ENCODE measurements at regions not wholly inside any gene's neighbourhood (a gene's known extent, or its start where the extent isn't known, plus 50 kb on each side); places are given as distances from the start of the nearest gene placed in this dataset.
"Not testable (repeated sequence)": the region's sequence is repeated elsewhere in the genome, so short reads cannot be mapped to it uniquely, and the experiment has no call there.

DNA sequence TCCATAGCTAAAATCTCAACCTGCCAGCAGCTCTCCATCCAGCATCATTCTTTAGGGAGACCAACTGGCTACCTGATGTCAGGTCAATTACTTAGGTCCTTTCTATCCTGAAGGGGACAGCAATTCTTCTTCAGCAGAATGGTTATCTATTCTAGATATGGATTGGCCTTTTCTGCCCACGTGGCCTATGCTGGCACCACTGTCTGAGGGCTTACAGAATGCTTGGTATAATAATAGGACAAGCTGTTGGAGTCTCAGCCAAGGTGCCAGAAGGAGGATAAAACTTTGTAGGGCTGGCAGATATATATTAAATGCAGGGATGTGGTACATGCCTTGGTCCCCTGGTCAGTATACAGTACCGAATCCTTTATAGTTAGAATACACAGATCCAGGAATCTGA, 89.8 kb upstream of the C1GALT1C1 start:
- Mint-ChIP-seq H3K36me3 (no peaks in the 10 kb centered on the region), H3K4me3 (no peak overlapping the region), H3K4me1 (no peaks in the 10 kb centered on the region), H3K27ac (no peak overlapping the region), H3K27me3 (ENCODE audit: low read depth in 3 of 3) (peaks cover 0 to 3% (median 3%) of the 10 kb centered on the region in 3 donors), H3K9me3 (peaks cover 0 to 5% (median 2%) of the 10 kb centered on the region in 7 donors)
- H3K9me3 ChIP-seq (replicated peaks in 1 of 2; ENCODE audit: control insufficient read depth in 1 of 2, insufficient read depth in 1 of 2, low read length in 2 of 2), result no peaks in the 10 kb centered on the region
- H3K4me3 ChIP-seq (replicated peaks in 1 of 3; ENCODE audit: low read depth in 2 of 3, low read length in 3 of 3), result no peak overlapping the region
- no peak for TF ChIP-seq CTCF (IDR thresholded peaks at IDR 0.05)
- no peak overlapping the region for H2AFZ ChIP-seq (ENCODE audit: insufficient read depth, low read depth, low read length, poor library complexity, severe bottlenecking)
- no peak overlapping the region for H3K27ac ChIP-seq (ENCODE audit: low read depth in 1 of 2, low read length in 2 of 2)
- intact Hi-C loops (cut with micrococcal nuclease), result no loop called here
- WGBS (ENCODE audit: insufficient coverage), result no CpG with 5 or more reads among the region's 2 CpGs
- H3K9ac ChIP-seq (ENCODE audit: insufficient read depth, low read length, poor library complexity, severe bottlenecking), result no peak overlapping the region
- no peak overlapping the region for H3K4me2 ChIP-seq (replicated peaks; ENCODE audit: extremely low read depth, low read length, poor library complexity, severe bottlenecking)
- no peak for DNase-seq
- H3K27me3 ChIP-seq (ENCODE audit: control insufficient read depth in 2 of 2, insufficient read depth in 2 of 2, low read length in 2 of 2), result no peaks in the 10 kb centered on the region
- no peaks in the 10 kb centered on the region for H3K4me1 ChIP-seq (ENCODE audit: control insufficient read depth in 1 of 2, insufficient read depth in 2 of 2, low read length in 2 of 2)
- H3K79me2 ChIP-seq (ENCODE audit: insufficient read depth, low read length), result no peaks in the 10 kb centered on the region
- H4K20me1 ChIP-seq (ENCODE audit: insufficient read depth, low read length), result no peaks in the 10 kb centered on the region
- H3K36me3 ChIP-seq (replicated peaks in 1 of 2; ENCODE audit: control insufficient read depth in 1 of 2, insufficient read depth in 2 of 2, low read length in 2 of 2), result no peaks in the 10 kb centered on the region

GRCh38 chrX:120718969-120719368, 89.1 kb upstream of the C1GALT1C1 start:
- intact Hi-C loops (cut with micrococcal nuclease), result no loop called here
- no peaks in the 10 kb centered on the region for H3K4me1 ChIP-seq (ENCODE audit: control insufficient read depth in 1 of 2, insufficient read depth in 2 of 2, low read length in 2 of 2)

GRCh38 chrX:120702337-120702736, 72.5 kb upstream of the C1GALT1C1 start:
- H3K36me3 ChIP-seq (replicated peaks in 1 of 2; ENCODE audit: control insufficient read depth in 1 of 2, insufficient read depth in 2 of 2, low read length in 2 of 2); H3K4me3 Mint-ChIP-seq; intact Hi-C loops (cut with micrococcal nuclease); H3K4me2 ChIP-seq (replicated peaks; ENCODE audit: extremely low read depth, low read length, poor library complexity, severe bottlenecking); H3K9ac ChIP-seq (ENCODE audit: insufficient read depth, low read length, poor library complexity, severe bottlenecking); DNase-seq; H3K4me1 Mint-ChIP-seq; H3K27me3 Mint-ChIP-seq (ENCODE audit: low read depth in 3 of 3); H4K20me1 ChIP-seq (ENCODE audit: insufficient read depth, low read length); H3K4me3 ChIP-seq (replicated peaks in 1 of 3; ENCODE audit: low read depth in 2 of 3, low read length in 3 of 3); H3K4me1 ChIP-seq (ENCODE audit: control insufficient read depth in 1 of 2, insufficient read depth in 2 of 2, low read length in 2 of 2); H3K79me2 ChIP-seq (ENCODE audit: insufficient read depth, low read length); H3K27ac Mint-ChIP-seq; H2AFZ ChIP-seq (ENCODE audit: insufficient read depth, low read depth, low read length, poor library complexity, severe bottlenecking); H3K36me3 Mint-ChIP-seq; H3K27ac ChIP-seq (ENCODE audit: low read depth in 1 of 2, low read length in 2 of 2); H3K9me3 ChIP-seq (replicated peaks in 1 of 2; ENCODE audit: control insufficient read depth in 1 of 2, insufficient read depth in 1 of 2, low read length in 2 of 2); H3K27me3 ChIP-seq (ENCODE audit: control insufficient read depth in 2 of 2, insufficient read depth in 2 of 2, low read length in 2 of 2); H3K9me3 Mint-ChIP-seq: not testable (repeated sequence)
- WGBS (ENCODE audit: insufficient coverage), result no CpG with 5 or more reads among the region's 2 CpGs

More at GRCh38 chrX:120718969-120719368, 89.1 kb upstream of the C1GALT1C1 start:
- WGBS (ENCODE audit: insufficient coverage), result no CpG with 5 or more reads among the region's 2 CpGs
- Histone ChIP-seq H3K27ac (ENCODE audit: low read depth in 1 of 2, low read length in 2 of 2) (no peak overlapping the region), H4K20me1 (ENCODE audit: insufficient read depth, low read length) (no peaks in the 10 kb centered on the region), H3K9ac (ENCODE audit: insufficient read depth, low read length, poor library complexity, severe bottlenecking) (no peak overlapping the region), H3K36me3 (replicated peaks in 1 of 2; ENCODE audit: control insufficient read depth in 1 of 2, insufficient read depth in 2 of 2, low read length in 2 of 2) (no peaks in the 10 kb centered on the region), H3K27me3 (ENCODE audit: control insufficient read depth in 2 of 2, insufficient read depth in 2 of 2, low read length in 2 of 2) (no peaks in the 10 kb centered on the region), H3K4me2 (replicated peaks; ENCODE audit: extremely low read depth, low read length, poor library complexity, severe bottlenecking) (no peak overlapping the region), H2AFZ (ENCODE audit: insufficient read depth, low read depth, low read length, poor library complexity, severe bottlenecking) (no peak overlapping the region), H3K4me3 (replicated peaks in 1 of 3; ENCODE audit: low read depth in 2 of 3, low read length in 3 of 3) (no peak overlapping the region), H3K79me2 (ENCODE audit: insufficient read depth, low read length) (no peaks in the 10 kb centered on the region), H3K9me3 (replicated peaks in 1 of 2; ENCODE audit: control insufficient read depth in 1 of 2, insufficient read depth in 1 of 2, low read length in 2 of 2) (no peaks in the 10 kb centered on the region)
- DNase-seq, result no peak
- H3K36me3 Mint-ChIP-seq, result no peaks in the 10 kb centered on the region
- H3K9me3 Mint-ChIP-seq, result peaks cover 0 to 6% (median 2%) of the 10 kb centered on the region in 7 donors
- no peaks in the 10 kb centered on the region for H3K4me1 Mint-ChIP-seq
- H3K27me3 Mint-ChIP-seq (ENCODE audit: low read depth in 3 of 3), result peaks cover 0 to 3% (median 3%) of the 10 kb centered on the region in 3 donors
- TF ChIP-seq CTCF (IDR thresholded peaks at IDR 0.05), result no peak
- no peak overlapping the region for H3K27ac Mint-ChIP-seq
- H3K4me3 Mint-ChIP-seq, result no peak overlapping the region

Measured in CD14-positive monocyte (primary cell).